ENCODE measurements at regions not wholly inside any gene's neighbourhood (a gene's known extent, or its start where the extent isn't known, plus 50 kb on each side); places are given as distances from the start of the nearest gene placed in this dataset.
"Not testable (repeated sequence)": the region's sequence is repeated elsewhere in the genome, so short reads cannot be mapped to it uniquely, and the experiment has no call there.

GRCh38 chr7:39827571-39827970, 122.5 kb upstream of the CDK13 start:
- H3K9me3 ChIP-seq (ENCODE audit: low read depth, low read length, poor library complexity, severe bottlenecking), result no peaks in the 10 kb centered on the region
- peaks cover 13% of the 10 kb centered on the region for H3K27me3 ChIP-seq (replicated peaks; ENCODE audit: insufficient read depth, low read depth, low read length, poor library complexity)
- POLR2A ChIA-PET (ENCODE audit: low non-redundant PET), result no interaction called here
- H3K4me1 ChIP-seq (ENCODE audit: insufficient read depth, low read length, poor library complexity, severe bottlenecking), result no peaks in the 10 kb centered on the region
- no TSS peak for BruUV-seq (replicated peaks)
- intact Hi-C loops (cut with micrococcal nuclease; ENCODE audit: unreplicated experiment), result no loop called here
- no peak overlapping the region for H3K4me3 ChIP-seq (ENCODE audit: low read depth, low read length, poor library complexity, severe bottlenecking)
- H3K36me3 ChIP-seq (ENCODE audit: insufficient read depth, low read length, poor library complexity, severe bottlenecking), result no peaks in the 10 kb centered on the region
- H3K27ac ChIP-seq (ENCODE audit: low read depth, low read length, poor library complexity, severe bottlenecking), result no peak overlapping the region
- CTCF ChIA-PET, result no interaction called here
- no peak for DNase-seq (ENCODE audit: low spot score)
- TF ChIP-seq CTCF (conservative IDR thresholded peaks at IDR 0.05; ENCODE audit: low read depth, low read length), result no peak
- no peak for TF ChIP-seq EZH2 (IDR thresholded peaks at IDR 0.05; ENCODE audit: borderline replicate concordance, low read depth, low read length, poor library complexity, severe bottlenecking)

- POLR2A ChIA-PET (ENCODE audit: low non-redundant PET), result no interaction called here
- Histone ChIP-seq H3K27ac (ENCODE audit: low read depth, low read length, poor library complexity, severe bottlenecking) (no peak overlapping the region), H3K9me3 (ENCODE audit: low read depth, low read length, poor library complexity, severe bottlenecking) (no peaks in the 10 kb centered on the region), H3K27me3 (replicated peaks; ENCODE audit: insufficient read depth, low read depth, low read length, poor library complexity) (peaks cover 17% of the 10 kb centered on the region), H3K4me3 (ENCODE audit: low read depth, low read length, poor library complexity, severe bottlenecking) (no peak overlapping the region), H3K36me3 (ENCODE audit: insufficient read depth, low read length, poor library complexity, severe bottlenecking) (no peaks in the 10 kb centered on the region), H3K4me1 (ENCODE audit: insufficient read depth, low read length, poor library complexity, severe bottlenecking) (no peaks in the 10 kb centered on the region)
- BruUV-seq (replicated peaks), result no TSS peak
- intact Hi-C loops (cut with micrococcal nuclease; ENCODE audit: unreplicated experiment), result no loop called here
- TF ChIP-seq EZH2 (IDR thresholded peaks at IDR 0.05; ENCODE audit: borderline replicate concordance, low read depth, low read length, poor library complexity, severe bottlenecking) (no peak), CTCF (conservative IDR thresholded peaks at IDR 0.05; ENCODE audit: low read depth, low read length) (no peak)
- CTCF ChIA-PET, result no interaction called here
- no peak for DNase-seq (ENCODE audit: low spot score)
Observed at GRCh38 chr7:39829028-39829427, 121.0 kb upstream of the CDK13 start.

- TF ChIP-seq EZH2 (IDR thresholded peaks at IDR 0.05; ENCODE audit: borderline replicate concordance, low read depth, low read length, poor library complexity, severe bottlenecking) (no peak), CTCF (conservative IDR thresholded peaks at IDR 0.05; ENCODE audit: low read depth, low read length) (no peak)
- POLR2A ChIA-PET (ENCODE audit: low non-redundant PET), result no interaction called here
- no peaks in the 10 kb centered on the region for H3K9me3 ChIP-seq (ENCODE audit: low read depth, low read length, poor library complexity, severe bottlenecking)
- DNase-seq (ENCODE audit: low spot score), result no peak
- no peaks in the 10 kb centered on the region for H3K36me3 ChIP-seq (ENCODE audit: insufficient read depth, low read length, poor library complexity, severe bottlenecking)
- BruUV-seq (replicated peaks), result no TSS peak
- peaks cover 17% of the 10 kb centered on the region for H3K27me3 ChIP-seq (replicated peaks; ENCODE audit: insufficient read depth, low read depth, low read length, poor library complexity)
- no peak overlapping the region for H3K27ac ChIP-seq (ENCODE audit: low read depth, low read length, poor library complexity, severe bottlenecking)
- intact Hi-C loops (cut with micrococcal nuclease; ENCODE audit: unreplicated experiment), result no loop called here
- no peaks in the 10 kb centered on the region for H3K4me1 ChIP-seq (ENCODE audit: insufficient read depth, low read length, poor library complexity, severe bottlenecking)
- CTCF ChIA-PET, result interaction anchor here (0.6 kb wide), 1 partner anchor 16 kb away, joined by 9 read pairs; no protein-coding TSS in a partner anchor
- H3K4me3 ChIP-seq (ENCODE audit: low read depth, low read length, poor library complexity, severe bottlenecking), result no peak overlapping the region
Observed at GRCh38 chr7:39832519-39833085, 117.5 kb upstream of the CDK13 start.

- H3K9me3 ChIP-seq (ENCODE audit: low read depth, low read length, poor library complexity, severe bottlenecking); H3K27ac ChIP-seq (ENCODE audit: low read depth, low read length, poor library complexity, severe bottlenecking); BruUV-seq (replicated peaks); POLR2A ChIA-PET (ENCODE audit: low non-redundant PET); H3K4me1 ChIP-seq (ENCODE audit: insufficient read depth, low read length, poor library complexity, severe bottlenecking); intact Hi-C loops (cut with micrococcal nuclease; ENCODE audit: unreplicated experiment); CTCF ChIA-PET; H3K36me3 ChIP-seq (ENCODE audit: insufficient read depth, low read length, poor library complexity, severe bottlenecking): not testable (repeated sequence)
- H3K27me3 ChIP-seq (replicated peaks; ENCODE audit: insufficient read depth, low read depth, low read length, poor library complexity), result peaks cover 17% of the 10 kb centered on the region
- peak overlapping the region; percentile 45 for H3K4me3 ChIP-seq (ENCODE audit: low read depth, low read length, poor library complexity, severe bottlenecking)
- peak; percentile 69 for DNase-seq (ENCODE audit: low spot score)
Observed at GRCh38 chr7:39833180-39833799, 116.8 kb upstream of the CDK13 start.

- H3K36me3 ChIP-seq (ENCODE audit: insufficient read depth, low read length, poor library complexity, severe bottlenecking); H3K27ac ChIP-seq (ENCODE audit: low read depth, low read length, poor library complexity, severe bottlenecking); POLR2A ChIA-PET (ENCODE audit: low non-redundant PET); intact Hi-C loops (cut with micrococcal nuclease; ENCODE audit: unreplicated experiment); H3K4me1 ChIP-seq (ENCODE audit: insufficient read depth, low read length, poor library complexity, severe bottlenecking); H3K9me3 ChIP-seq (ENCODE audit: low read depth, low read length, poor library complexity, severe bottlenecking); BruUV-seq (replicated peaks); DNase-seq (ENCODE audit: low spot score); CTCF ChIA-PET: not testable (repeated sequence)
- H3K4me3 ChIP-seq (ENCODE audit: low read depth, low read length, poor library complexity, severe bottlenecking), result peak overlapping the region; percentile 45
- peaks cover 17% of the 10 kb centered on the region for H3K27me3 ChIP-seq (replicated peaks; ENCODE audit: insufficient read depth, low read depth, low read length, poor library complexity)
Observed at GRCh38 chr7:39833865-39834634, 116.0 kb upstream of the CDK13 start.
